H1 (cell line): ENCODE measurements at regions not wholly inside any gene's neighbourhood (a gene's known extent, or its start where the extent isn't known, plus 50 kb on each side); places are given as distances from the start of the nearest gene placed in this dataset.

Experiments used
- CTCF ChIA-PET: fragments of 300-600 bp; sonication (Branson Sonifier 250); formaldehyde crosslinking; loops from one replicate; lab custom pipeline; 2021; ENCODE audit not compliant: partially characterized antibody; lab: Charles Lee
- POLR2A ChIA-PET: fragments of 300-600 bp; sonication (Branson Sonifier 250); formaldehyde crosslinking; loops from one replicate; lab custom pipeline; 2021; ENCODE audit warnings: inconsistent platforms; ENCODE audit not compliant: partially characterized antibody; lab: Charles Lee
- DNase-seq, 2 experiments: peaks; one replicate each; pipeline versions ENCODE4 v3.0.0 to v3.0.0-alpha.2; 2010 to 2022; ENCODE audit warnings: low spot score in 2 of 2, low read depth in 1 of 2, mixed read lengths in 1 of 2
- FAIRE-seq: peaks from 2 replicates; lab custom pipeline; 2011; peaks lifted over from hg19 to GRCh38; lab: Jason Lieb, UNC
- H2AFZ ChIP-seq: 2 replicates; pipeline ENCODE4 v1.8.1; 2012; ENCODE audit warnings: low read length, inconsistent platforms
- H2AK5ac ChIP-seq: 2 replicates; pipeline ENCODE4 v1.6.1; 2013; ENCODE audit warnings: low read depth, low read length
- H2BK120ac ChIP-seq: replicated peaks from 2 replicates; pipeline ENCODE3; 2013; ENCODE audit warnings: low read depth, low read length, inconsistent platforms
- H2BK12ac ChIP-seq: 2 replicates; pipeline ENCODE4 v1.6.1; 2013; ENCODE audit warnings: low read depth, low read length
- H2BK15ac ChIP-seq: 2 replicates; pipeline ENCODE4 v1.6.1; 2013; ENCODE audit warnings: low read length
- H2BK20ac ChIP-seq: 2 replicates; pipeline ENCODE4 v1.6.1; 2013; ENCODE audit warnings: low read length
- H2BK5ac ChIP-seq: 2 replicates; pipeline ENCODE4 v1.6.1; 2013; ENCODE audit warnings: low read depth, low read length
- H3K14ac ChIP-seq: 2 replicates; pipeline ENCODE4 v1.6.1; 2013; ENCODE audit warnings: inconsistent platforms; ENCODE audit not compliant: insufficient read length
- H3K18ac ChIP-seq: 2 replicates; pipeline ENCODE4 v1.6.1; 2013; ENCODE audit warnings: low read length; ENCODE audit errors: extremely low read depth
- H3K23ac ChIP-seq: 2 replicates; pipeline ENCODE4 v1.6.1; 2013; ENCODE audit warnings: inconsistent platforms; ENCODE audit not compliant: insufficient read length
- H3K23me2 ChIP-seq: 2 replicates; pipeline ENCODE4 v1.6.1; 2013; ENCODE audit warnings: low read depth, low read length
- H3K27ac ChIP-seq: 2 replicates; pipeline ENCODE4 v1.6.1; 2011; ENCODE audit warnings: low read depth, low read length, inconsistent platforms
- H3K27me3 ChIP-seq, 4 experiments: replicated peaks in 1 of 4; 1 replicate in 1 of 4; 2 replicates in 3 of 4; pipeline versions ENCODE4 v1.6.1 to v1.8.1; 2011 to 2013; ENCODE audit warnings: low read length in 3 of 4, mild to moderate bottlenecking in 3 of 4, inconsistent platforms in 2 of 4, mixed read lengths in 2 of 4, moderate library complexity in 1 of 4; ENCODE audit not compliant: control insufficient read depth in 3 of 4, insufficient read depth in 3 of 4; ENCODE audit errors: extremely low read depth in 1 of 4
- H3K36me3 ChIP-seq, 4 experiments: 2 replicates each; pipeline versions ENCODE4 v1.6.1 to v1.8.1; 2011 to 2013; ENCODE audit warnings: mild to moderate bottlenecking in 4 of 4, low read length in 3 of 4, moderate library complexity in 2 of 4, control low read depth in 1 of 4, inconsistent platforms in 1 of 4; ENCODE audit not compliant: insufficient read depth in 4 of 4, control insufficient read depth in 2 of 4
- H3K4ac ChIP-seq: replicated peaks from 2 replicates; pipeline ENCODE3; 2013; ENCODE audit warnings: low read length, low read depth, mixed read lengths, inconsistent platforms; ENCODE audit not compliant: insufficient read length
- H3K4me1 ChIP-seq, 4 experiments: replicated peaks in 1 of 4; 1 replicate in 1 of 4; 2 replicates in 3 of 4; pipeline versions ENCODE4 v1.6.1 to v1.8.1; 2011 to 2013; ENCODE audit warnings: low read length in 3 of 4, inconsistent platforms in 2 of 4, mixed read lengths in 1 of 4; ENCODE audit not compliant: insufficient read depth in 4 of 4, control insufficient read depth in 3 of 4
- H3K4me2 ChIP-seq, 2 experiments: 2 replicates each; pipeline versions ENCODE4 v1.6.1 to v1.8.1; 2011 to 2013; ENCODE audit warnings: low read depth in 2 of 2, low read length in 2 of 2, control low read depth in 1 of 2, inconsistent platforms in 1 of 2, mild to moderate bottlenecking in 1 of 2; ENCODE audit not compliant: insufficient read depth in 1 of 2
- H3K4me3 ChIP-seq, 4 experiments: fragments of 200-600, 300-600 bp in 1 of 4; sonication (generic), shearing (Covaris generic), sonication (Bioruptor Twin) in 1 of 4; 2 replicates each; pipeline versions ENCODE4 v1.5.1 to v1.8.1; 2011 to 2016; ENCODE audit warnings: low read length in 4 of 4, low read depth in 3 of 4, control low read depth in 2 of 4, inconsistent platforms in 2 of 4, mild to moderate bottlenecking in 2 of 4, mixed read lengths in 1 of 4, moderate library complexity in 1 of 4; ENCODE audit not compliant: insufficient read depth in 2 of 4; ENCODE audit errors: extremely low read depth in 1 of 4
- H3K56ac ChIP-seq: replicated peaks from 2 replicates; pipeline ENCODE3; 2013; ENCODE audit warnings: low read depth, mild to moderate bottlenecking, mixed read lengths, low read length, inconsistent platforms; ENCODE audit not compliant: insufficient read length
- H3K79me1 ChIP-seq: 2 replicates; pipeline ENCODE4 v1.6.1; 2013; ENCODE audit warnings: low read depth, low read length, control low read depth
- H3K79me2 ChIP-seq, 2 experiments: 2 replicates each; pipeline versions ENCODE4 v1.6.1 to v1.8.1; 2012 to 2013; ENCODE audit warnings: low read length in 2 of 2, mild to moderate bottlenecking in 2 of 2, inconsistent platforms in 1 of 2; ENCODE audit not compliant: insufficient read depth in 2 of 2, control insufficient read depth in 1 of 2
- H3K9ac ChIP-seq, 4 experiments: replicated peaks in 1 of 4; 1 replicate in 1 of 4; 2 replicates in 3 of 4; pipeline versions ENCODE4 v1.6.1 to v1.8.1; 2011 to 2013; ENCODE audit warnings: low read depth in 3 of 4, low read length in 3 of 4, control low read depth in 2 of 4, mild to moderate bottlenecking in 2 of 4, moderate library complexity in 2 of 4, inconsistent platforms in 1 of 4; ENCODE audit errors: extremely low read depth in 1 of 4
- H3K9me3 ChIP-seq, 2 experiments: 2 replicates each; pipeline versions ENCODE4 v1.6.1 to v1.8.1; 2012 to 2013; ENCODE audit warnings: mild to moderate bottlenecking in 2 of 2, moderate library complexity in 2 of 2, control low read depth in 1 of 2, inconsistent platforms in 1 of 2, low read depth in 1 of 2, low read length in 1 of 2, mixed read lengths in 1 of 2; ENCODE audit not compliant: insufficient read depth in 2 of 2
- H4K20me1 ChIP-seq, 2 experiments: replicated peaks in 1 of 2; 2 replicates each; pipeline versions ENCODE3 to v1.8.1; 2011 to 2013; ENCODE audit warnings: inconsistent platforms in 2 of 2, low read length in 2 of 2, mild to moderate bottlenecking in 1 of 2; ENCODE audit not compliant: insufficient read depth in 2 of 2, control insufficient read depth in 1 of 2
- H4K5ac ChIP-seq: 2 replicates; pipeline ENCODE4 v1.6.1; 2013; ENCODE audit warnings: low read length, low read depth, mixed read lengths, inconsistent platforms; ENCODE audit not compliant: insufficient read length
- H4K8ac ChIP-seq: 2 replicates; pipeline ENCODE4 v1.8.0; 2013; ENCODE audit warnings: mild to moderate bottlenecking, moderate library complexity, low read length, inconsistent platforms; ENCODE audit not compliant: insufficient read depth; ENCODE audit errors: extremely low read depth
- H4K91ac ChIP-seq: replicated peaks from 2 replicates; pipeline ENCODE3; 2013; ENCODE audit warnings: low read length, mixed read lengths, inconsistent platforms; ENCODE audit not compliant: insufficient read length
- ATF3 ChIP-seq: IDR thresholded peaks from 2 replicates; pipeline ENCODE4 v1.6.1; 2011; ENCODE audit warnings: low read depth, mild to moderate bottlenecking, low read length; ENCODE audit not compliant: insufficient read depth
- BRCA1 ChIP-seq: IDR thresholded peaks from 2 replicates; pipeline ENCODE4 v1.6.1; 2012; ENCODE audit warnings: low read depth, low read length, improper control_type of control experiment
- EP300 ChIP-seq, 2 experiments: IDR thresholded peaks; 1 replicate in 1 of 2; 2 replicates in 1 of 2; pipeline ENCODE4 v1.6.1; 2011 to 2012; ENCODE audit warnings: low read depth in 2 of 2, low read length in 2 of 2, mild to moderate bottlenecking in 2 of 2, borderline replicate concordance in 1 of 2, inconsistent platforms in 1 of 2, moderate library complexity in 1 of 2
- EZH2 ChIP-seq: fragments of 200-600 bp; sonication (generic); IDR thresholded peaks from 2 replicates; pipeline ENCODE4 v1.7.1; 2012; ENCODE audit warnings: low read depth, mild to moderate bottlenecking, moderate library complexity, low read length, inconsistent platforms; ENCODE audit not compliant: severe bottlenecking
- JUN ChIP-seq: IDR thresholded peaks from 2 replicates; pipeline ENCODE4 v1.6.1; 2011; ENCODE audit warnings: low read depth, mild to moderate bottlenecking, improper control_type of control experiment, low read length
- NANOG ChIP-seq: IDR thresholded peaks from 2 replicates; pipeline ENCODE4 v1.6.1; 2011; ENCODE audit warnings: low read length, low read depth, mild to moderate bottlenecking, inconsistent platforms; ENCODE audit not compliant: insufficient read depth, poor library complexity, severe bottlenecking
- POLR2AphosphoS5 ChIP-seq: IDR thresholded peaks from 2 replicates; pipeline ENCODE4 v1.6.1; 2011; ENCODE audit warnings: low read depth, low read length
- USF2 ChIP-seq: IDR thresholded peaks from 2 replicates; pipeline ENCODE4 v1.6.1; 2011; ENCODE audit warnings: low read length, improper control_type of control experiment
- WGBS, 2 experiments: shearing (Covaris generic) in 1 of 2; methylation state at CpG; one replicate each; pipeline versions ENCODE4 v1.1.6 to v1.1.7; 2013 to 2015; ENCODE audit warnings: low lambda C conversion rate in 2 of 2, mixed read lengths in 2 of 2, inconsistent platforms in 1 of 2, low coverage in 1 of 2, missing lambda C conversion rate in 1 of 2; ENCODE audit not compliant: insufficient replicate concordance in 2 of 2, insufficient coverage in 1 of 2, insufficient read length in 1 of 2; ENCODE audit errors: extremely low coverage in 1 of 2, missing lambda C conversion rate in 1 of 2; 5-methylcytosine and 5-hydroxymethylcytosine counted together

DNA sequence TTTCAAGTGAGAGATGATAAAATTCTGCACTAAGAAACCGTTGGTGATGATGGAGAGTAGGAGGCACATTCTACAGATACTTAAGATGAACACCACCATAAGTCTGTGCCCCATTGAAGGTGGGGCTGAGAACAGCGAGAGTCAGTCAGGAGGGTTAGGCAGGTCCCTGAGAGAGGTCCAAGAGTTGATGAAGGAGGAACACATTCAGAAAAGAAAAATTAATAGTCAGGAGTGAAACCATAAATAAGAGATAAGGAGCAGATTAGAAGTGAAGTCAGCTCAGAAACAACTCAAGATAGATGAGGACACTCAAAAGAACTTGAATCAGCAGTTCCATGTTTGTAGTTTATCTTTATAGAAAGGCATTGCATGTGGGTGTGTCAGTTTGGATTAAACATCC is 727.2 kb upstream of the MARCKS start:
- Histone ChIP-seq H3K9me3 (no peaks in the 10 kb centered on the region), H2AK5ac (no peak overlapping the region), H4K5ac (no peak overlapping the region), H3K23ac (no peak overlapping the region), H2AFZ (no peak overlapping the region), H2BK5ac (no peak overlapping the region), H3K56ac (no peak overlapping the region), H3K4me1 (no peaks in the 10 kb centered on the region), H3K14ac (no peak overlapping the region), H3K4me3 (no peak overlapping the region), H4K20me1 (no peaks in the 10 kb centered on the region), H3K27ac (no peak overlapping the region), H3K27me3 (no peaks in the 10 kb centered on the region), H2BK120ac (no peak overlapping the region), H2BK15ac (no peak overlapping the region), H4K91ac (no peak overlapping the region), H3K4me2 (no peak overlapping the region), H2BK12ac (no peak overlapping the region), H3K23me2 (no peaks in the 10 kb centered on the region), H3K79me2 (no peaks in the 10 kb centered on the region), H3K79me1 (no peaks in the 10 kb centered on the region)
- ChIA-PET CTCF (interaction anchor here (0.7 kb wide), 1 partner anchor 438 kb away, joined by 3 read pairs; no protein-coding TSS in a partner anchor), POLR2A (no interaction called here)
- FAIRE-seq, result no peak
- TF ChIP-seq BRCA1 (no peak), ATF3 (no peak), EP300 (IDR thresholded peaks at IDR 0.05; ENCODE audit: borderline replicate concordance in 1 of 2, low read depth in 2 of 2, low read length in 2 of 2) (no peak), JUN (no peak), EZH2 (no peak), NANOG (no peak), USF2 (no peak), POLR2AphosphoS5 (no peak)
- TF ChIP-seq, all 59 proteins: peak for 0
- Histone ChIP-seq H4K8ac (no peak overlapping the region), H3K36me3 (no peaks in the 10 kb centered on the region), H3K18ac (no peak overlapping the region), H3K9ac (no peak overlapping the region), H2BK20ac (no peak overlapping the region), H3K4ac (no peak overlapping the region)
- DNase-seq, result no peak
- WGBS, 2 experiments, result 74% methylated on average over 2 of the region's 2 CpGs; no CpG with 5 or more reads in 1 of the 2 experiments
